ENCODE measurements at regions not wholly inside any gene's neighbourhood (a gene's known extent, or its start where the extent isn't known, plus 50 kb on each side); places are given as distances from the start of the nearest gene placed in this dataset.

- no peak for TF ChIP-seq POLR2A (IDR thresholded peaks at IDR 0.05)
- TF ChIP-seq, protein P1, sequence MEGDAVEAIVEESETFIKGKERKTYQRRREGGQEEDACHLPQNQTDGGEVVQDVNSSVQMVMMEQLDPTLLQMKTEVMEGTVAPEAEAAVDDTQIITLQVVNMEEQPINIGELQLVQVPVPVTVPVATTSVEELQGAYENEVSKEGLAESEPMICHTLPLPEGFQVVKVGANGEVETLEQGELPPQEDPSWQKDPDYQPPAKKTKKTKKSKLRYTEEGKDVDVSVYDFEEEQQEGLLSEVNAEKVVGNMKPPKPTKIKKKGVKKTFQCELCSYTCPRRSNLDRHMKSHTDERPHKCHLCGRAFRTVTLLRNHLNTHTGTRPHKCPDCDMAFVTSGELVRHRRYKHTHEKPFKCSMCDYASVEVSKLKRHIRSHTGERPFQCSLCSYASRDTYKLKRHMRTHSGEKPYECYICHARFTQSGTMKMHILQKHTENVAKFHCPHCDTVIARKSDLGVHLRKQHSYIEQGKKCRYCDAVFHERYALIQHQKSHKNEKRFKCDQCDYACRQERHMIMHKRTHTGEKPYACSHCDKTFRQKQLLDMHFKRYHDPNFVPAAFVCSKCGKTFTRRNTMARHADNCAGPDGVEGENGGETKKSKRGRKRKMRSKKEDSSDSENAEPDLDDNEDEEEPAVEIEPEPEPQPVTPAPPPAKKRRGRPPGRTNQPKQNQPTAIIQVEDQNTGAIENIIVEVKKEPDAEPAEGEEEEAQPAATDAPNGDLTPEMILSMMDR (IDR thresholded peaks at IDR 0.05): no peak
Measured at GRCh38 chr1:223012176-223012788, 130.8 kb downstream of the TLR5 start.

Data from testis (tissue), 2 donors.